HL-60 (cell line): ENCODE measurements at regions not wholly inside any gene's neighbourhood (a gene's known extent, or its start where the extent isn't known, plus 50 kb on each side); places are given as distances from the start of the nearest gene placed in this dataset.
A peak's percentile ranks its signal among the peaks of the same experiment; 100 is the strongest.

ENCODE experiments used
- DNase-seq, 2 experiments: peaks; one replicate each; pipeline ENCODE4 v3.0.0-alpha.2; 2010 to 2020; ENCODE audit warnings: low read depth in 1 of 2, low spot score in 1 of 2
- H3K27ac ChIP-seq: fragments of 250-450 bp; sonication (Bioruptor Pico); replicated peaks from 2 replicates; pipeline ENCODE4 v1.5.1; 2020; ENCODE audit warnings: mild to moderate bottlenecking, moderate library complexity
- H3K27me3 ChIP-seq: fragments of 250-450 bp; sonication (Bioruptor Pico); 2 replicates; pipeline ENCODE4 v1.5.1; 2021; ENCODE audit warnings: mild to moderate bottlenecking, moderate library complexity; ENCODE audit not compliant: insufficient read depth, poor library complexity, severe bottlenecking
- H3K4me3 ChIP-seq: replicated peaks from 2 replicates; pipeline ENCODE4 v1.5.1; 2011; ENCODE audit warnings: mild to moderate bottlenecking, control low read depth, low read length; ENCODE audit not compliant: insufficient read depth
- GABPA ChIP-seq: IDR thresholded peaks from 2 replicates; pipeline ENCODE4 v1.6.1; 2012; ENCODE audit warnings: low read depth
- POLR2AphosphoS5 ChIP-seq: IDR thresholded peaks from 2 replicates; pipeline ENCODE4 v1.6.1; 2012; ENCODE audit warnings: low read depth
- SPI1 ChIP-seq: IDR thresholded peaks from 2 replicates; pipeline ENCODE4 v1.6.1; 2012; ENCODE audit warnings: low read depth, mild to moderate bottlenecking, borderline replicate concordance
- TF ChIP-seq, protein P1 (sequence below): IDR thresholded peaks from 2 replicates; pipeline ENCODE4 v1.6.1; 2012; ENCODE audit warnings: low read depth; ENCODE audit not compliant: insufficient replicate concordance
- TF ChIP-seq, protein P2 (sequence below): IDR thresholded peaks from one replicate; pipeline ENCODE4 v1.5.1; 2011; ENCODE audit warnings: low read length, control low read depth, inconsistent platforms; ENCODE audit not compliant: insufficient read depth

DNA sequence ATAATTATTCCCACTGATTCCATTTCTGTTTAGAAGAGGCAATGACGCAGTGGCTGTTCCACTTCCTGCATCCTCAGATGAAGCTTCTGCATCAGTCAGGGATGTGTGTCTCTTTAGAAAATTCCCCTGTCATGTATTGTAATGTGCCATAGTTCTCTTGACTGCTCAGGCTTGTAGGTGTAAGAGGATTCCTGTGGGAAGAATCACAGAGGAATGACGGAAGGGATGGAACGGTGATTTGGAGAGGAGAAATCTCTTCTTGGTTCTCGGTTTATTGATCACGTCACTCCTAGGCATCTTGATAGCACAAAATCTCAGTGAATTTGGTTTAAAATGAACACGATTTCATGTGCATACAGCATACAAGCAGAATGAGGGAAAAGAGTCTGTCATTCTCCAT is 69.8 kb upstream of the PRKCQ start:
- Histone ChIP-seq H3K27me3 (no peaks in the 10 kb centered on the region), H3K27ac (no peak overlapping the region), H3K4me3 (no peak overlapping the region)
- DNase-seq, result no peak
- TF ChIP-seq POLR2AphosphoS5 (no peak), SPI1 (no peak), GABPA (no peak)
- TF ChIP-seq, protein P1, sequence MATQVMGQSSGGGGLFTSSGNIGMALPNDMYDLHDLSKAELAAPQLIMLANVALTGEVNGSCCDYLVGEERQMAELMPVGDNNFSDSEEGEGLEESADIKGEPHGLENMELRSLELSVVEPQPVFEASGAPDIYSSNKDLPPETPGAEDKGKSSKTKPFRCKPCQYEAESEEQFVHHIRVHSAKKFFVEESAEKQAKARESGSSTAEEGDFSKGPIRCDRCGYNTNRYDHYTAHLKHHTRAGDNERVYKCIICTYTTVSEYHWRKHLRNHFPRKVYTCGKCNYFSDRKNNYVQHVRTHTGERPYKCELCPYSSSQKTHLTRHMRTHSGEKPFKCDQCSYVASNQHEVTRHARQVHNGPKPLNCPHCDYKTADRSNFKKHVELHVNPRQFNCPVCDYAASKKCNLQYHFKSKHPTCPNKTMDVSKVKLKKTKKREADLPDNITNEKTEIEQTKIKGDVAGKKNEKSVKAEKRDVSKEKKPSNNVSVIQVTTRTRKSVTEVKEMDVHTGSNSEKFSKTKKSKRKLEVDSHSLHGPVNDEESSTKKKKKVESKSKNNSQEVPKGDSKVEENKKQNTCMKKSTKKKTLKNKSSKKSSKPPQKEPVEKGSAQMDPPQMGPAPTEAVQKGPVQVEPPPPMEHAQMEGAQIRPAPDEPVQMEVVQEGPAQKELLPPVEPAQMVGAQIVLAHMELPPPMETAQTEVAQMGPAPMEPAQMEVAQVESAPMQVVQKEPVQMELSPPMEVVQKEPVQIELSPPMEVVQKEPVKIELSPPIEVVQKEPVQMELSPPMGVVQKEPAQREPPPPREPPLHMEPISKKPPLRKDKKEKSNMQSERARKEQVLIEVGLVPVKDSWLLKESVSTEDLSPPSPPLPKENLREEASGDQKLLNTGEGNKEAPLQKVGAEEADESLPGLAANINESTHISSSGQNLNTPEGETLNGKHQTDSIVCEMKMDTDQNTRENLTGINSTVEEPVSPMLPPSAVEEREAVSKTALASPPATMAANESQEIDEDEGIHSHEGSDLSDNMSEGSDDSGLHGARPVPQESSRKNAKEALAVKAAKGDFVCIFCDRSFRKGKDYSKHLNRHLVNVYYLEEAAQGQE, result no peak
- TF ChIP-seq, protein P2, sequence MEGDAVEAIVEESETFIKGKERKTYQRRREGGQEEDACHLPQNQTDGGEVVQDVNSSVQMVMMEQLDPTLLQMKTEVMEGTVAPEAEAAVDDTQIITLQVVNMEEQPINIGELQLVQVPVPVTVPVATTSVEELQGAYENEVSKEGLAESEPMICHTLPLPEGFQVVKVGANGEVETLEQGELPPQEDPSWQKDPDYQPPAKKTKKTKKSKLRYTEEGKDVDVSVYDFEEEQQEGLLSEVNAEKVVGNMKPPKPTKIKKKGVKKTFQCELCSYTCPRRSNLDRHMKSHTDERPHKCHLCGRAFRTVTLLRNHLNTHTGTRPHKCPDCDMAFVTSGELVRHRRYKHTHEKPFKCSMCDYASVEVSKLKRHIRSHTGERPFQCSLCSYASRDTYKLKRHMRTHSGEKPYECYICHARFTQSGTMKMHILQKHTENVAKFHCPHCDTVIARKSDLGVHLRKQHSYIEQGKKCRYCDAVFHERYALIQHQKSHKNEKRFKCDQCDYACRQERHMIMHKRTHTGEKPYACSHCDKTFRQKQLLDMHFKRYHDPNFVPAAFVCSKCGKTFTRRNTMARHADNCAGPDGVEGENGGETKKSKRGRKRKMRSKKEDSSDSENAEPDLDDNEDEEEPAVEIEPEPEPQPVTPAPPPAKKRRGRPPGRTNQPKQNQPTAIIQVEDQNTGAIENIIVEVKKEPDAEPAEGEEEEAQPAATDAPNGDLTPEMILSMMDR, result no peak

DNA sequence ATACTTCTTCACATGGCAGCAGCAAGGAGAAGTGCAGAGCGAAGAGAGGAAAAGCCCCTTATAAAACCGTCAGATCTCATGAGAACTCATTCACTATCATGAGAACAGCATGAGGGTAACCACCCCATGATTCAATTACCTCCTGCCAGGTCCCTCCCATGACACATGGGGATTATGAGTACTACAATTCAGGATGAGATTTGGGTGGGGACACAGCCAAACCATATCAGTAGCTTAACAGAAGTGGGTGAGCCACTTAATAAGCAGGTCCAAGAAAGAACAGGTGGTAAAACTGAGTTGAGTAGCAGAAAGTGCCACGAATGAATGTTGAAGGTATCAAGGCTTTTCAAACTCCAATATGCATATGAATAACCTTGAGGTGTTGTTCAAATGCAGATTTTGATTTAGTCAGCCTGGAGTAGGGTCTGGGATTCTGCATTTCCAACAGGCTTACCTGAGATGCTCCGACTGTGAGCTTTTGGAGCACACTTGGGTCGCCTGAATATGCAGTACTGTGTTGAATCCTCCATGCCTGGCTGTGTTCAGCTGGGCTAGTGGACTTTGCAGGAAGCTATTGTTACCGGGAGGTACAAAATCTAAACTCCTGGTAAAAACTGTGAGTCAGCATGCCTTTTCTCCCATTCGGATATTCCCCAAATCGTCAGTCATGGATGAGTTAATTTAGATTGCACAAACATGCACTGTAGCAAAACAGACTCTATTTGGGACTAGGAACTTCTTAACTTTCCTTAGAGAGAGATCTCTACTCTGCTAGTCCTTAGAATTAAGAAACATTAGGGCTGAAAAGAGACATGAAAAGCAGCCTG is 69.0 kb upstream of the PRKCQ start:
- no peaks in the 10 kb centered on the region for H3K27me3 ChIP-seq
- TF ChIP-seq SPI1, result no peak
- TF ChIP-seq, protein P2, result no peak
- TF ChIP-seq, protein P1, result no peak
- no peak for TF ChIP-seq POLR2AphosphoS5
- TF ChIP-seq GABPA, result no peak
- DNase-seq, result no peak
- no peak overlapping the region for H3K27ac ChIP-seq
- no peak overlapping the region for H3K4me3 ChIP-seq

DNA sequence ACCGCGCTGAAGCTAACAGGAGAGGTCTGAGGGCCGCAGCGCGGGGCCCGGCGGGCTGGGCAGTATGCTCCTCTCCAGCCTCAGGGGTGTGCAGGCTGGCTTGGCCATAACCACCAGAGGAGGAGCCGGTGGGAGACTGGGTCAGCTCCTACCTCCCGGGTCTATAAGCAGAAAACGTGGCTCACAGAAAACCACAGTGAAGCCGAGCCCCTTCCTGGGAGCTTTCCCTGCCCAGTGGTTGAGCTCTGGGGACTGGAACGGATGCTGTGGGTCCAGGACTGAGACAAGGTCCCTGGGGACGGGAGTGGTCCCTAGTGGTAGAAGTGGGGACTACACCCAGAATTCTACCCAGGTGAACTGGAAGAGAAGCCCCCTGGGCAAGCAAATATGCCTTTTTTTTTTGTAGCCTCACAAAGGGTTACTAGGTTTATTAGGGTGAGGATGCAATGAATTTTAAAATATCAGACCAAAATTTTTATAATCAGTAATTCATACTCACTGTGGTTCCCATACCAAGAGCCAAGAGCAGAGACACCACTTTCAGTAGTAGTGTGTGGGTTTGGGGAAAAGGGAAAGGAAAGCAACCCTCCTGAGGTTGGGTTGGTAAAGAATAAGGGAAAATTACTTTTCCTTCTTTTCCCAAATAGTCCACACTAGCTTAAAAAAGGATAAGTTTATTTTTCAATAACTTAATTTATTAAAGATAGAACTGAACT is 67.9 kb upstream of the PRKCQ start:
- Histone ChIP-seq H3K4me3 (no peak overlapping the region), H3K27ac (no peak overlapping the region), H3K27me3 (no peaks in the 10 kb centered on the region)
- DNase-seq, result peak in 1 of 2 experiments; percentile 4
- TF ChIP-seq, protein P2, result peak; percentile 7
- TF ChIP-seq, protein P1, result no peak
- TF ChIP-seq POLR2AphosphoS5 (no peak), GABPA (no peak), SPI1 (no peak)
